SK-N-MC (cell line): ENCODE measurements at regions not wholly inside any gene's neighbourhood (a gene's known extent, or its start where the extent isn't known, plus 50 kb on each side); places are given as distances from the start of the nearest gene placed in this dataset.

Experiments
- EZH2 ChIP-seq: fragments of 200-600 bp; sonication (generic); IDR thresholded peaks from one replicate; pipeline ENCODE4 v1.6.1; 2017; ENCODE audit warnings: antibody characterized with exemption
- POLR2AphosphoS5 ChIP-seq: IDR thresholded peaks from 2 replicates; pipeline ENCODE4 v1.6.1; 2012; ENCODE audit warnings: mild to moderate bottlenecking, low read depth, low read length, borderline replicate concordance

DNA sequence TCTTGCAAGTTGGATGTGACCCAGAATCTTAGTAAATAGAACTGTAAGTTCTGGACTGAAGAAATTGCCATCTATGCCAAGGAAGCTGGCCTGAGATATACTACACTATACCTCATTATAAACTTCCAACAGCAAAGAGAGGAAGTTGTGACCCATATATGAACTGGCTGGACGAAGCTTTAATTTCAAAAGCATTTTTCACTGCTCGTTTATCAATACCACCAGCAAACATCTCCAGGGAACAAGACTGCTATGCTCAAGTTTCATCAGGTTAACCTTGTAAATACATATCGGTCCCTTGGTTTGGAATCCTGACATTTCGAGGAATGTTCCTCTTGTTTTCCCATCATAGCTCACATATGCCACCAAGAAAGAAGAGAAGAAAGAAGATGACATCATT lies 334.5 kb upstream of the IGFBP7 start:
- TF ChIP-seq EZH2 (no peak), POLR2AphosphoS5 (no peak)
